ENCODE measurements at regions not wholly inside any gene's neighbourhood (a gene's known extent, or its start where the extent isn't known, plus 50 kb on each side); places are given as distances from the start of the nearest gene placed in this dataset.

DNA sequence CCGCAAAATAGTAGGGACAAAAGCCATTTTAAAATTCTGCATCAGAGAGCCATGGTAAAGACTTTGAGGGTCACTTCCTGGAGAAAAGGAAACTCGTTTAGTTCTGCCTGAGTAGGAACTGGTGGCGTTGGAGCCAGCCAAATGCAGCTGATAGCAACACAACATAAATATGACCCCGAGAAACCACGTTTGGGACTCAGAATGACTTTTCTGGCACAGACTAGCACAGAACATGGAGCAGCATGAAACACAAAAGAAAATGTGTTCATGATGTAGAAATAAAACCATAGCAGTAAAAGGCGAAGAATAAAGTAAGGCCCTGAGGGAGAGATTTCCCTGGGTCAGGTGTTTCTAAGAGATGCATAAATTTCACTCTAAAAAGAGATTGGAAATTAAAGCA, 149.2 kb upstream of the KLHL29 start (continued):
- TF ChIP-seq, protein P1, sequence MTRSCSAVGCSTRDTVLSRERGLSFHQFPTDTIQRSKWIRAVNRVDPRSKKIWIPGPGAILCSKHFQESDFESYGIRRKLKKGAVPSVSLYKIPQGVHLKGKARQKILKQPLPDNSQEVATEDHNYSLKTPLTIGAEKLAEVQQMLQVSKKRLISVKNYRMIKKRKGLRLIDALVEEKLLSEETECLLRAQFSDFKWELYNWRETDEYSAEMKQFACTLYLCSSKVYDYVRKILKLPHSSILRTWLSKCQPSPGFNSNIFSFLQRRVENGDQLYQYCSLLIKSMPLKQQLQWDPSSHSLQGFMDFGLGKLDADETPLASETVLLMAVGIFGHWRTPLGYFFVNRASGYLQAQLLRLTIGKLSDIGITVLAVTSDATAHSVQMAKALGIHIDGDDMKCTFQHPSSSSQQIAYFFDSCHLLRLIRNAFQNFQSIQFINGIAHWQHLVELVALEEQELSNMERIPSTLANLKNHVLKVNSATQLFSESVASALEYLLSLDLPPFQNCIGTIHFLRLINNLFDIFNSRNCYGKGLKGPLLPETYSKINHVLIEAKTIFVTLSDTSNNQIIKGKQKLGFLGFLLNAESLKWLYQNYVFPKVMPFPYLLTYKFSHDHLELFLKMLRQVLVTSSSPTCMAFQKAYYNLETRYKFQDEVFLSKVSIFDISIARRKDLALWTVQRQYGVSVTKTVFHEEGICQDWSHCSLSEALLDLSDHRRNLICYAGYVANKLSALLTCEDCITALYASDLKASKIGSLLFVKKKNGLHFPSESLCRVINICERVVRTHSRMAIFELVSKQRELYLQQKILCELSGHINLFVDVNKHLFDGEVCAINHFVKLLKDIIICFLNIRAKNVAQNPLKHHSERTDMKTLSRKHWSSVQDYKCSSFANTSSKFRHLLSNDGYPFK (CRISPR knock-in tag; IDR thresholded peaks at IDR 0.05; ENCODE audit: borderline replicate concordance) = no peak

DNA sequence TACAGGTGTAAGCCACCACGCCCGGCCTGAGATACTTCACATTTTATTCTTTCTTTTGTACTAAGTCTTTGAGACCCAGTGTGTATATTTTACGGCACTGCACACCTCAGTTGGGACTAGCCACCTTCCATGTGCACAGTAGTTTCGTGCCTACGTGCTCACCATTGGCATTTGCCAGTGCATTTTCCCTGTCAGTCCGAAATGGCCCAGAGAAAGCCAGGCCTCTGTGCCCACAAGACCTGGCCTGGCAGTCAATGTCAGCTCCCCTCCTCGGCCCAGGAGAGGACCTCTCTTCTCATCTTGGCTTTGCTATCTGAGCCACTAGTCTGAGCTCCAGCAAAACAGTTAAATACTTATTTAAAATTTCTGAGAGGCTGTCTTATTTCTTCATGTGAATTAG, 147.8 kb upstream of the KLHL29 start:
- intact Hi-C loops (cut with micrococcal nuclease; ENCODE audit: unreplicated experiment) (no loop called here), in situ Hi-C loops (cut with HindIII; ENCODE audit: extremely low pct_ligation_motif_present, low pct_unique_long_range_greater_than_20kb) (no loop called here)
- Histone ChIP-seq H3K36me3 (replicated peaks in 1 of 2; ENCODE audit: control insufficient read depth in 1 of 2, insufficient read depth in 2 of 2, low read length in 2 of 2) (no peaks in the 10 kb centered on the region), H3K27ac (ENCODE audit: extremely low read length, insufficient read depth, low read length) (no peak overlapping the region), H3K27me3 (ENCODE audit: control insufficient read depth in 1 of 2, insufficient read depth in 2 of 2, low read length in 2 of 2) (no peaks in the 10 kb centered on the region), H3K79me2 (ENCODE audit: insufficient read depth, low read length) (no peaks in the 10 kb centered on the region), H3K4me3 (replicated peaks in 1 of 3; ENCODE audit: insufficient read depth in 1 of 3, low read depth in 2 of 3, low read length in 3 of 3) (no peak overlapping the region), H2AFZ (ENCODE audit: low read length) (no peak overlapping the region), H3K9ac (ENCODE audit: insufficient read depth, low read depth, low read length) (no peak overlapping the region), H3K4me2 (ENCODE audit: low read depth, low read length) (no peak overlapping the region), H3K9me3 (ENCODE audit: low read length) (no peaks in the 10 kb centered on the region), H4K20me1 (ENCODE audit: insufficient read depth, low read length) (no peaks in the 10 kb centered on the region), H3K4me1 (ENCODE audit: insufficient read depth, low read length) (no peaks in the 10 kb centered on the region)
- FAIRE-seq (no peak), ATAC-seq (no peak), DNase-seq (ENCODE audit: low spot score) (no peak)
- 22% methylated on average over 7 of the region's 7 CpGs for WGBS (ENCODE audit: low lambda C conversion rate)
- BruUV-seq (replicated peaks) = no TSS peak
- POLR2A ChIA-PET = no interaction called here
- CTCF ChIA-PET (ENCODE audit: low intra/inter-chr PET ratio, low total read pairs) = no interaction called here
- TF ChIP-seq POLR2A (IDR thresholded peaks at IDR 0.05; ENCODE audit: insufficient read depth in 1 of 2, low read depth in 2 of 2, low read length in 2 of 2) (no peak), ZNF720 (CRISPR knock-in tag; IDR thresholded peaks at IDR 0.05) (no peak), BRCA1 (CRISPR knock-in tag; IDR thresholded peaks at IDR 0.05) (no peak), ZNF589 (CRISPR knock-in tag; conservative IDR thresholded peaks at IDR 0.05) (no peak), SNRNP70 (IDR thresholded peaks at IDR 0.05; ENCODE audit: low read depth, low read length) (no peak)
- TF ChIP-seq, protein P2, sequence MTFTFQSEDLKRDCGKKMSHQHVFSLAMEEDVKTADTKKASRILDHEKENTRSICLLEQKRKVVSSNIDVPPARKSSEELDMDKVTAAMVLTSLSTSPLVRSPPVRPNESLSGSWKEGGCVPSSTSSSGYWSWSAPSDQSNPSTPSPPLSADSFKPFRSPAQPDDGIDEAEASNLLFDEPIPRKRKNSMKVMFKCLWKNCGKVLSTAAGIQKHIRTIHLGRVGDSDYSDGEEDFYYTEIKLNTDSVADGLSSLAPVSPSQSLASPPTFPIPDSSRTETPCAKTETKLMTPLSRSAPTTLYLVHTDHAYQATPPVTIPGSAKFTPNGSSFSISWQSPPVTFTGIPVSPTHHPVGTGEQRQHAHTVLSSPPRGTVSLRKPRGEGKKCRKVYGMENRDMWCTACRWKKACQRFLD (CRISPR knock-in tag; IDR thresholded peaks at IDR 0.05; ENCODE audit: borderline replicate concordance) = no peak
- TF ChIP-seq, protein P3, sequence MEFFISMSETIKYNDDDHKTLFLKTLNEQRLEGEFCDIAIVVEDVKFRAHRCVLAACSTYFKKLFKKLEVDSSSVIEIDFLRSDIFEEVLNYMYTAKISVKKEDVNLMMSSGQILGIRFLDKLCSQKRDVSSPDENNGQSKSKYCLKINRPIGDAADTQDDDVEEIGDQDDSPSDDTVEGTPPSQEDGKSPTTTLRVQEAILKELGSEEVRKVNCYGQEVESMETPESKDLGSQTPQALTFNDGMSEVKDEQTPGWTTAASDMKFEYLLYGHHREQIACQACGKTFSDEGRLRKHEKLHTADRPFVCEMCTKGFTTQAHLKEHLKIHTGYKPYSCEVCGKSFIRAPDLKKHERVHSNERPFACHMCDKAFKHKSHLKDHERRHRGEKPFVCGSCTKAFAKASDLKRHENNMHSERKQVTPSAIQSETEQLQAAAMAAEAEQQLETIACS (CRISPR knock-in tag; IDR thresholded peaks at IDR 0.05) = no peak

Measured in HepG2 (cell line).